Left lung (tissue), 4 donors: ENCODE measurements at regions not wholly inside any gene's neighbourhood (a gene's known extent, or its start where the extent isn't known, plus 50 kb on each side); places are given as distances from the start of the nearest gene placed in this dataset.

Experiments used
- ATAC-seq: fragments of 200-7000 bp; cut with Tn5 transposase; one replicate; pipeline ENCODE4 v1.9.1; 2020; ENCODE audit warnings: moderate library complexity
- DNase-seq, 4 donors: peaks; one replicate each; pipeline ENCODE4 v3.0.0-alpha.2; 2013 to 2020
- H3K27ac ChIP-seq, 2 donors: fragments of 200-600 bp; sonication (generic) in 1 of 2; one replicate each; pipeline versions ENCODE4 v1.5.0 to v1.8.0; 2020 to 2021
- H3K27me3 ChIP-seq, 2 donors: fragments of 200-600 bp; sonication (generic) in 1 of 2; one replicate each; pipeline versions ENCODE4 v1.5.0 to v1.8.0; 2020 to 2021
- H3K36me3 ChIP-seq, 2 donors: fragments of 200-600 bp; sonication (generic) in 1 of 2; one replicate each; pipeline versions ENCODE4 v1.5.0 to v1.8.0; 2020 to 2021
- H3K4me1 ChIP-seq, 2 donors: fragments of 200-600 bp; one replicate each; pipeline ENCODE4 v1.8.0; 2021
- H3K4me3 ChIP-seq, 2 donors: fragments of 200-600 bp; sonication (generic) in 1 of 2; one replicate each; pipeline versions ENCODE4 v1.5.0 to v1.8.0; 2020 to 2021; ENCODE audit warnings: mild to moderate bottlenecking in 1 of 2
- H3K9me3 ChIP-seq, 2 donors: fragments of 200-600 bp; sonication (generic) in 1 of 2; one replicate each; pipeline versions ENCODE4 v1.5.0 to v1.8.0; 2020 to 2021
- intact Hi-C, 2 donors: fragments of 100-400 bp; cut with DNase I; formaldehyde crosslinking; loops; one replicate each; pipeline versions ENCODE4 v1.11.2 to v1.14.2; 2022
- TF ChIP-seq, protein P1 (sequence below), 2 donors: fragments of 200-600 bp; sonication (generic) in 1 of 2; IDR thresholded peaks; one replicate each; pipeline versions ENCODE4 v1.5.0 to v1.8.0; 2021; ENCODE audit warnings: antibody characterized with exemption in 2 of 2
- donor health status: DM: no; HTN: yes; CAD: no.
- donor health status: DM: no; HTN: no; CAD: no.

DNA sequence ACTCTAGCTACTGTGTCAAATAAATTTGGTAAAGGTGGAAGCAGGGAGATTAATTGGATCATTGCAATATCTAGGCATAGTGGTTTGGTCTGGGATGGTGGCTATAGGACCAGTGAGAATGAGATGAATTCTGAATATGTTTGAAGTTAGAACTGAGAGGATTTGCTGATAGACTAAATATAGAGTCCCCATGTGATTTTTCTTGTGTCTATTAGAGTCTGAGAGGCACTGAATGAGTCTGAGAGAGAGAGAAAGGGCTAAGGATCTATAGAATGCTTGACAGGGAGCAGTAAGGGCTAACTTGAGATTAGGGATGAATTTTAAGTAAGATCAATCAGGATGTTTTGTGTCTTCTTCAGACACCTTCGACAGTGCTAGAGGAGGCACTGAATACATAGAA, 77.9 kb upstream of the CHL1 start:
- Histone ChIP-seq H3K4me1 (no peaks in the 10 kb centered on the region), H3K4me3 (no peak overlapping the region), H3K27me3 (no peaks in the 10 kb centered on the region), H3K27ac (no peak overlapping the region), H3K36me3 (no peaks in the 10 kb centered on the region), H3K9me3 (no peaks in the 10 kb centered on the region)
- intact Hi-C loops, result no loop called here
- DNase-seq, result no peak
- TF ChIP-seq, protein P1, sequence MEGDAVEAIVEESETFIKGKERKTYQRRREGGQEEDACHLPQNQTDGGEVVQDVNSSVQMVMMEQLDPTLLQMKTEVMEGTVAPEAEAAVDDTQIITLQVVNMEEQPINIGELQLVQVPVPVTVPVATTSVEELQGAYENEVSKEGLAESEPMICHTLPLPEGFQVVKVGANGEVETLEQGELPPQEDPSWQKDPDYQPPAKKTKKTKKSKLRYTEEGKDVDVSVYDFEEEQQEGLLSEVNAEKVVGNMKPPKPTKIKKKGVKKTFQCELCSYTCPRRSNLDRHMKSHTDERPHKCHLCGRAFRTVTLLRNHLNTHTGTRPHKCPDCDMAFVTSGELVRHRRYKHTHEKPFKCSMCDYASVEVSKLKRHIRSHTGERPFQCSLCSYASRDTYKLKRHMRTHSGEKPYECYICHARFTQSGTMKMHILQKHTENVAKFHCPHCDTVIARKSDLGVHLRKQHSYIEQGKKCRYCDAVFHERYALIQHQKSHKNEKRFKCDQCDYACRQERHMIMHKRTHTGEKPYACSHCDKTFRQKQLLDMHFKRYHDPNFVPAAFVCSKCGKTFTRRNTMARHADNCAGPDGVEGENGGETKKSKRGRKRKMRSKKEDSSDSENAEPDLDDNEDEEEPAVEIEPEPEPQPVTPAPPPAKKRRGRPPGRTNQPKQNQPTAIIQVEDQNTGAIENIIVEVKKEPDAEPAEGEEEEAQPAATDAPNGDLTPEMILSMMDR (IDR thresholded peaks at IDR 0.05), result no peak
- ATAC-seq, result no peak

DNA sequence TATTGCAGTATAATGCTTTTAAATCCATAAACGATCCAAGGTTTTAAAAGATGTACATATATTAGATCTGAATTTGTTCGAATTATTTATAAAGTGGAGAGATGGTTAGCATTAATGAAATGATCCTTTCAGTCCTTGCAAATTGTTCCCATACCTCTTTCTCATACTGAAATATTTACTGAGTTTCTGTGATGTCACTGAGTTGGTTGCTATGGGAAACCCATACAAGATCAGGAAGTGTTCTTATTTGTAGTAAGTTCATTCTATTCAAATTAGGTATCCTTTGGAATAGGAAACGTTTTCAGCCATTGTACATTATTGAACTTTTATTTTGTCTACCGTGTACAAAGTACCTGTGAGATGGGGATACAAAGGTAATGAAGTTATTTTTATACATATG, 73.2 kb upstream of the CHL1 start:
- intact Hi-C loops, result no loop called here
- Histone ChIP-seq H3K4me3 (no peak overlapping the region), H3K9me3 (no peaks in the 10 kb centered on the region), H3K36me3 (no peaks in the 10 kb centered on the region), H3K4me1 (no peaks in the 10 kb centered on the region), H3K27me3 (no peaks in the 10 kb centered on the region), H3K27ac (no peak overlapping the region)
- DNase-seq, result no peak
- TF ChIP-seq, protein P1 (IDR thresholded peaks at IDR 0.05), result no peak
- ATAC-seq, result no peak

DNA sequence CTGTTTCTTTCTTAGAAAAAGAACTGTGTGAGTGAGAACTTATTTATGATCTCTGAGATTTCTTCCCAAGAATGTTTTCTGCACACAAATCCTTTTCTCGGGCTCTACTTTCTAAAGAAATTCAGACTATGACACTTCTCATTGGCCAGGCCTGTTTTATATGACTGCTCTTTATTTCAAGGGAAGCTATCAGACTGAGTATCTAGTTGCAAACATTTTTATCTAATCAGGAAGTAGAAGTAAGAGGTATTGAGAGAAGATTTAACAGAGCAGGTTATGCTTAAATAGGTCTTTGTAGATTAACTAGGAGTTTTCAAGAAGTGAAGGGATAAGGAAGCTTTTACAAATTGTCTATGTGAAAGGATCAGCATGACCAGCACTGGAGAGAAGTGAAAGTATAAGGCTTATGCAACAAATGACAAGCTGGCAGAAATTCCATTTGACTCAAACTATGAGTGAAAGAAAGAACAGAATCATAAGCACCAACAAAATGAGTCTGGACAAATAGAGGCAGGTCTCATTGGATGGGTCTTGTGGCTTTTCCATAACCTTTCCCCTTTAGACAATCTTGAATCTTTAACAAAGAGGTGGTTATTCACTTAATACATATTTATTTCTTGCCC, 71.9 kb upstream of the CHL1 start:
- H3K27me3 ChIP-seq, result no peaks in the 10 kb centered on the region
- no peaks in the 10 kb centered on the region for H3K36me3 ChIP-seq
- no peaks in the 10 kb centered on the region for H3K4me1 ChIP-seq
- intact Hi-C loops, result no loop called here
- no peak for DNase-seq
- ATAC-seq, result no peak
- H3K4me3 ChIP-seq, result no peak overlapping the region
- no peak overlapping the region for H3K27ac ChIP-seq
- no peaks in the 10 kb centered on the region for H3K9me3 ChIP-seq
- TF ChIP-seq, protein P1 (IDR thresholded peaks at IDR 0.05), result no peak

DNA sequence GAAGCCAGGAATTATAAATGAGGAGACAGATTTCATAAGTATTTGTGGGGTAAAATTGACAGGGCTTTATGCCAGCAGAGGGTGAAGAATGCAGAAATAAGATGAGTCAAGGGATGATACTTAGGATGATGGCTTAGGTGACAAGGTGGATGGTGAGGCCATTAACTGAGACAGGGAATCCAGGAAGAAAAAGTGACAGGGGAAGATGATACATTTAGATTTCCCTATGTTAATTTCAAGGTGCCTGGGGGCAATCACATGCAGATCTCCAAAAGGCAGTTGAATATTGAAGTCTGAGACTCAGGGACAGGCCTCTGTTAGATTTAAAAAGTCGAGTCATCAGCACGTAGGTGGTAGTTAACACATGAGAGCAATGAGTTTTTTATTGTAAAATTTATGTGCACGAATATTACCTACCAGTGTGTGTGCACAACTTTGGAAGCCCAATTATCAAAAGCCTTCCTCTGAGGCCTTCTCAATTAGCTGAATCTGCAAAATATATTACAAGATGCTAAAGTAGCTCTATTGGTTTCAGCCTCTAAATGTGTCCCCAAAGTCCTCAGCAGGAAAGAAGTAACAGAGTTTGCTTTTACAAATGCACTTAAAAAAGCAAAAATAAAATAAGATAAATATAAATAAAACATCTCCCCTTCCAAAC, 67.9 kb upstream of the CHL1 start:
- Histone ChIP-seq H3K4me3 (no peak overlapping the region), H3K9me3 (no peaks in the 10 kb centered on the region), H3K36me3 (no peaks in the 10 kb centered on the region), H3K27me3 (no peaks in the 10 kb centered on the region), H3K4me1 (no peaks in the 10 kb centered on the region), H3K27ac (no peak overlapping the region)
- intact Hi-C loops, result no loop called here
- no peak for ATAC-seq
- TF ChIP-seq, protein P1 (IDR thresholded peaks at IDR 0.05), result no peak
- DNase-seq, result no peak

DNA sequence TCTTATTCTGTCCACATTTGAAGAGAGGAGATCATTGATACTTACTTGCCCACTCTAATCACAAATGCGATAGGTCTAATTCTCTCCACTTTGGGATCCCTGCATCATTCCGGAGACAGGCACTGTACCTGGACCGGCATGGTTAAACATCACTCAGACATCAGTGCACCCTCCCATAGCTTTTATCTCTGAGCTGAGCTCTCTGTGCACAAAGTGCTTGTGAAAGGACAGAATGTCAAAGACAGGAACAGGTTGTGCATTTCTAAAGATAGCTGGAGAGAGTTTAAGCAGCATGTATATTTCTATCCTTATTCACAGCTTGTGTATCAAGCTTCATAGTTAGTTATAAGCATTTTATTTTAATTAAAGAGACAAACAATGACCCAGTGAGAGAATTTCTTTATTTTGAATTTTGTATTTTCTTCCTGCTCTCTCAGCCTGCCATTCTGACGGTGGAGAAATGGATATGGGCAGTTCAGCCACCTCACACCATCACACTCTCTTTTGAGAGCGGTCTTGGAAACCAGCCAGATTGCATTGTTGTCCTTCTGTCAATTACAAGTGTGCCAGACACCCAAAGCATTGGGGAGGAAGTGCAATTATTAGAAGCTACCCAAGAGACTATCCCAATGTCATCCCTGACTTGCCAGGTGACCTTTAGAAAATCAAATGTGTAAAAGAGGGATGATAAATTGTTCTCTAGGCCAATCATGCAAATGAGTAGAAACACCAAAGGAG, 65.2 kb upstream of the CHL1 start:
- intact Hi-C loops, result no loop called here
- TF ChIP-seq, protein P1 (IDR thresholded peaks at IDR 0.05), result no peak
- H3K4me3 ChIP-seq, result no peak overlapping the region
- H3K9me3 ChIP-seq, result no peaks in the 10 kb centered on the region
- H3K27me3 ChIP-seq, result no peaks in the 10 kb centered on the region
- DNase-seq, result no peak
- no peak overlapping the region for H3K27ac ChIP-seq
- no peaks in the 10 kb centered on the region for H3K4me1 ChIP-seq
- no peaks in the 10 kb centered on the region for H3K36me3 ChIP-seq
- no peak for ATAC-seq
